Endothelial cell of umbilical vein (primary cell): ENCODE measurements at regions not wholly inside any gene's neighbourhood (a gene's known extent, or its start where the extent isn't known, plus 50 kb on each side); places are given as distances from the start of the nearest gene placed in this dataset.

Experiments
- EZH2 ChIP-seq: IDR thresholded peaks from 2 replicates; pipeline ENCODE4 v1.6.1; 2012; ENCODE audit warnings: borderline replicate concordance, low read depth, mild to moderate bottlenecking, moderate library complexity, low read length, inconsistent platforms; ENCODE audit not compliant: severe bottlenecking
- JUN ChIP-seq: IDR thresholded peaks from 2 replicates; pipeline ENCODE4 v1.6.1; 2011; ENCODE audit warnings: borderline replicate concordance, low read depth; ENCODE audit not compliant: insufficient read length, insufficient read depth
- MYC ChIP-seq: IDR thresholded peaks from one replicate; pipeline ENCODE4 v1.6.1; 2011; ENCODE audit warnings: mild to moderate bottlenecking, low read depth, low read length
- POLR2AphosphoS5 ChIP-seq: IDR thresholded peaks from 2 replicates; pipeline ENCODE4 v1.6.1; 2012; ENCODE audit warnings: low read depth, mild to moderate bottlenecking, control low read depth, low read length, moderate library complexity; ENCODE audit not compliant: insufficient read depth
- TF ChIP-seq, protein P1 (sequence below), 2 donors: IDR thresholded peaks; 1 replicate in 1 of 2; 2 replicates in 1 of 2; pipeline ENCODE4 v1.5.1; 2011; ENCODE audit warnings: low read length in 2 of 2, mild to moderate bottlenecking in 2 of 2, moderate library complexity in 2 of 2, control low read depth in 1 of 2, inconsistent platforms in 1 of 2, low read depth in 1 of 2; ENCODE audit not compliant: insufficient read depth in 1 of 2; ENCODE audit errors: extremely low read depth in 1 of 2
- TF ChIP-seq, protein P2 (sequence below): IDR thresholded peaks from 2 replicates; pipeline ENCODE4 v1.6.1; 2011; ENCODE audit not compliant: insufficient read depth, insufficient read length

DNA sequence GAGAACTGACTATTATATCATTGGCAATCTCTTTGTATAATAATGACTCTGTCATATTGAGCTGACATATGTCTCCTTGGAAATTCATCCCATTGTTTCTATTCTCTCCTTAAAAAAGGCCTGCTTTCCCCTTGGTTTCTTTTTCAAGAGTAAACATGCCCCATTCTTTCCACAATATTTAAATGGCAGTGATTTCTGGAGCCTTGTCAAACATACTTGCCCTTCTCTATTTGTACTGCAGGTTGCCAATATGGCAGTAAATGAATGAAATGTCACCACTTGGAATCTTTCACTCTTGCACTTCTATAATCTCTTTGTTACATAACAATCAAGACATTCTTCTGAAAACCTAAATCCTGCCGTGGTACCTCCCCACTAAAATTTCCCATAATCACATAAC is 1265.1 kb upstream of the CDH8 start:
- TF ChIP-seq, protein P1, sequence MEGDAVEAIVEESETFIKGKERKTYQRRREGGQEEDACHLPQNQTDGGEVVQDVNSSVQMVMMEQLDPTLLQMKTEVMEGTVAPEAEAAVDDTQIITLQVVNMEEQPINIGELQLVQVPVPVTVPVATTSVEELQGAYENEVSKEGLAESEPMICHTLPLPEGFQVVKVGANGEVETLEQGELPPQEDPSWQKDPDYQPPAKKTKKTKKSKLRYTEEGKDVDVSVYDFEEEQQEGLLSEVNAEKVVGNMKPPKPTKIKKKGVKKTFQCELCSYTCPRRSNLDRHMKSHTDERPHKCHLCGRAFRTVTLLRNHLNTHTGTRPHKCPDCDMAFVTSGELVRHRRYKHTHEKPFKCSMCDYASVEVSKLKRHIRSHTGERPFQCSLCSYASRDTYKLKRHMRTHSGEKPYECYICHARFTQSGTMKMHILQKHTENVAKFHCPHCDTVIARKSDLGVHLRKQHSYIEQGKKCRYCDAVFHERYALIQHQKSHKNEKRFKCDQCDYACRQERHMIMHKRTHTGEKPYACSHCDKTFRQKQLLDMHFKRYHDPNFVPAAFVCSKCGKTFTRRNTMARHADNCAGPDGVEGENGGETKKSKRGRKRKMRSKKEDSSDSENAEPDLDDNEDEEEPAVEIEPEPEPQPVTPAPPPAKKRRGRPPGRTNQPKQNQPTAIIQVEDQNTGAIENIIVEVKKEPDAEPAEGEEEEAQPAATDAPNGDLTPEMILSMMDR (IDR thresholded peaks at IDR 0.05; ENCODE audit: extremely low read depth in 1 of 2, insufficient read depth in 1 of 2, low read depth in 1 of 2, low read length in 2 of 2) = no peak
- TF ChIP-seq JUN (no peak), POLR2AphosphoS5 (no peak), EZH2 (no peak), MYC (no peak)
- TF ChIP-seq, protein P2, sequence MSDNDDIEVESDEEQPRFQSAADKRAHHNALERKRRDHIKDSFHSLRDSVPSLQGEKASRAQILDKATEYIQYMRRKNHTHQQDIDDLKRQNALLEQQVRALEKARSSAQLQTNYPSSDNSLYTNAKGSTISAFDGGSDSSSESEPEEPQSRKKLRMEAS = no peak
